Vagina (tissue), 2 donors: ENCODE measurements at regions not wholly inside any gene's neighbourhood (a gene's known extent, or its start where the extent isn't known, plus 50 kb on each side); places are given as distances from the start of the nearest gene placed in this dataset.

Experiments
- CTCF ChIP-seq, 3 experiments: fragments of 450-650 bp in 2 of 3; fragments of 200-600 bp in 1 of 3; sonication (generic) in 1 of 3; IDR thresholded peaks; one replicate each; pipeline ENCODE4 v1.5.1; 2017 to 2019; ENCODE audit warnings: antibody characterized with exemption in 3 of 3, mild to moderate bottlenecking in 2 of 3, moderate library complexity in 2 of 3
- POLR2AphosphoS5 ChIP-seq, 2 donors: sonication (generic); formaldehyde crosslinking; IDR thresholded peaks; one replicate each; pipeline ENCODE4 v1.9.0; 2017; ENCODE audit warnings: antibody characterized with exemption in 2 of 2, mild to moderate bottlenecking in 2 of 2, low read depth in 1 of 2; ENCODE audit not compliant: insufficient read depth in 1 of 2

GRCh38 chr9:18046068-18046467 is 427.9 kb upstream of the ADAMTSL1 start:
- no peak for TF ChIP-seq CTCF (IDR thresholded peaks at IDR 0.05)
- no peak for TF ChIP-seq POLR2AphosphoS5 (IDR thresholded peaks at IDR 0.05; ENCODE audit: insufficient read depth in 1 of 2, low read depth in 1 of 2)
